Epidermal melanocyte (primary cell): ENCODE measurements at regions not wholly inside any gene's neighbourhood (a gene's known extent, or its start where the extent isn't known, plus 50 kb on each side); places are given as distances from the start of the nearest gene placed in this dataset.

ENCODE experiments used
- DNase-seq: peaks from one replicate; pipeline ENCODE4 v3.0.0; 2011; ENCODE audit warnings: low spot score; ENCODE audit not compliant: insufficient read length

DNA sequence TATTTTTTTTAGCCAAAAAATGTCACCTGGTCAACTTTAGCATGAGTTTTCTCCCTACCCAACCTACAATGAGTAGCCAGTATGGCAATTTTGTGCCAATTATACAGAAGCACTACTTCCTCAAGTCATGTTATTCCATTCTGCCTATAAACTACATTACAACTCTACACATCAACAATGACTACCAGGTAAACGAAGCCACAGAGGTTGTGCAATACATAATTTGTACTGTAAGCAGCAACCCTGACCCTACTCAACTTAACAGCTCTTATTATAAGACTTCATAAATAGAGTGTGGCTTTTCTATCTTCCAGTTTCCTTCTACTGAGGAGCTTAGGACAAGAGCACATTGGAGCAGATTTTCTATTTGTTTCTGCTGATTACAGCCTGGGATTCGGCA, 160.5 kb downstream of the HS3ST1 start:
- DNase-seq = no peak

DNA sequence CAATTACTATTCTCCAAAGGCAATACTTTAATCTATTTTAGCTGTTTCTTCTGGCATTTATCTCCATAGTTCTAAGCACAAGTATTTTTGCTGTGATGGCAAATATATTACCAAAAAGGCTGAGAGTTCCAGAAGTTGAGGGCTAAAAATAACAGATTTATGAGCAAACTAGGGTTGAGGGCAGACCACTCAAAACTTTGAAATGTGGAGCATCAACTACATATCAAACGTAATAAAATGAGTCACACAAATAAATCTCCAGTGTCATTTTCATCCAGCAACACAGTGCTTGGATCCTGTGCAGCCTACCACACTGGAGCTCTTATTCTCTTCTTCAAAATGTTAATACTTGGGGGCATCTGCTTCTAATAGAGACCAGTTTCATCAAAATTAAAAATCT, 163.9 kb downstream of the HS3ST1 start:
- no peak for DNase-seq

DNA sequence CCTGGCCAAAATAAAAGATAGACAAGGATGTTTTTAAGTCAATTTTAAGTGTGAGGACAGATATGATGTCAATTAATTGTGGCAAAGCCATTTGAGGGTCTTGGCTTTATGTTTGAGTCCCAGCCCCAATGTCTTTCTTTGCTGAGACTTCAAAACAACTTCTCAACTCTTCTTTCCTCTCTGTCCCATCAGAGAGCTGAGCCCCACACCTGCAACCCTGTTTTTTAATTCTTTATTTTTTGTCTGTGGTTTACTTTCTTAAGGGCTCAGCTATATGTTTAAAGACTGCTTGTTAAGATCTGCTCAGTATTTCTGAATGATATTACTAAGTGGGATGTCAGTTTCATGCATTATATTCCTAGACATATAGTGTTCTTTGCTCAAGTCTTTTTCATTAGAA, 164.3 kb downstream of the HS3ST1 start:
- no peak for DNase-seq

DNA sequence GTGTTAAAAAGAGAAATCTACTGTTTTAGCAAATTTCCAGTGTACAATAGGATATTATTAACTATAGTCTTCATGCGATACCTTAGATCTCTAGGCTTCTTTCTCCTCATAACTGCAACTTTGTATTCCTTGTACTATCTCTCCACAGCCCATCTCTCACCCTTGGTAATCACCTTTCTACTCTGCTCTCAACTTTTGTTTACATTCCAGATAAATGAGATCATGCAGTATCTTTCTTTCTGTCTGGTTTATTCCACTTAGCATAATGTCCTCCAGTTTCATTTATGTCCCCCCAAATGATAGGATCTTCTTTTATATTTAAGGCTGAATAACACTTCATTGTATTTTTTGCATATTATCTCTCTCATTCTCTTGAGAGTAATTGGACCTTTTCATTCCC, 165.5 kb downstream of the HS3ST1 start:
- DNase-seq = no peak

DNA sequence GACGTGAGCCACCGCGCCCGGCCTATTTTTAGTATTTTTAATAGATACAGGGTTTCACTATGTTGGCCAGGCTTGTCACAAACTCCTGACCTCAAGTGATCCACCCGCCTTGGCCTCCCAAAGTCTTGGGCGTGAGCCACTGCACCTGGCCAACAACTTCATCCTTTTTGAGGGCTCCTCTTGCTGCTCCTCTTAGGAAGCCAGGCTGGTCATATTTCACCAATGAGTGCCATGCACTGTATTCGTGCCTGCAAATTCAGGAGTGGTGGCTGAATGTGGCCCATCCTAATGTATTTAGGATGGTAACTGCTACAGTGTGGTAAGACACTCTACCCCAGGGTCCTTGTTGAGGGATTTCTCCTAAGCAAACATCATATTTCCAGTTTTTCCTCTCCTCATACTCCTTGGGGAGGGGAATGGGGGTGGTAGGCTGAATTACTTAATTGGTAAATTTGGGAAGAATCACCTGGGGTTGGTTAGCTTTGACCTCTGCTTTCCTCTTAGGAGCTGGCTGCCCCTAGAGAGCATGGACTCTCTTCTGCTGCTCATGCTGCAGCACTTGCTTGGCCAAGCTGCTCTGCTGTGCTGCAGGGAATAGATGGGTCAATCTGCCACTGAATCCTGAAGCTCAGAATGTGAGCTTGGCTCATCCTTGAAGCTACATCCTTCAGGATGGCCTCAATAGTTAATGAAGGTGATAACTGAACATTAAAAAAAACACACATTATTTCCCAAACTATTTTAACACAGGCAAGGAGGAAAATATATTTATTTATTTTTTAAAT, 167.4 kb downstream of the HS3ST1 start:
- DNase-seq = no peak

DNA sequence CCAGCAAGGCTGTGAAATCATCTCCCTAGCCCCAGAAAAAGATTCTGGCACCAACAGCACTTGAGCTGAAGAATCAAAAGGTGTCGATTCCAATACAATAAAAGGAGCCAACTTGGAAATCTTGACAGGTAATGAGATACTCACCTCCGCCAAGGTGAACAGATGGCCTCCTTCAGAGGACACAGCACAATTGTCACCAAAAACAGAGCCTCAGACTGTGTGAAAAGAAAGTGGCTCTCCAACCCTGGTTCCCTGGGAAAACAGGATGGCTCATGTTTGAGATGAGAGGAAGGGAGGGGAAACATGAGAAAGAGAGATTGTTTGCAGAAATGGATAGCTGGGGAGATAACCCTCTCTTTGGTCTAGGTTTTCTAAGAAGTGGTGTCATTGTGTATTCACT, 168.9 kb downstream of the HS3ST1 start:
- DNase-seq = no peak

DNA sequence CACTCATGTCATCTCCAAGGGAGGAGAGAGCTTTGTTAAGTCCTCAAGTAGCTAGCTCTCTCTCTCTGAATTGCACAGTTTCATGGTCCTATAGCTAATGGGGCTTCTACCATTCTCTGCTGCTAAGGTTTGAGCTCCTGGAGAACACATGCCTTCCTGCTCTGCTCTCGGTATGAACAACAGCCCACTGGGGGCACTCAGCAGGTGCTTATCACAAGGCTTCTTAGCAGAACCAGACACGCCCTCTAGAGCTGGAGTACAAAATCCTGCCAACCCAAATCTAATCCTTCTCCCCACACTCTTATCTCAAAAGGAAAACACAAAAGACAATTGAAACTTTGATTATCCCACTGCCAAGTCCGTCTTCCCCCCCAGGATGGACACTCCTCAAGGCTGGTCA, 176.5 kb downstream of the HS3ST1 start:
- DNase-seq = no peak

DNA sequence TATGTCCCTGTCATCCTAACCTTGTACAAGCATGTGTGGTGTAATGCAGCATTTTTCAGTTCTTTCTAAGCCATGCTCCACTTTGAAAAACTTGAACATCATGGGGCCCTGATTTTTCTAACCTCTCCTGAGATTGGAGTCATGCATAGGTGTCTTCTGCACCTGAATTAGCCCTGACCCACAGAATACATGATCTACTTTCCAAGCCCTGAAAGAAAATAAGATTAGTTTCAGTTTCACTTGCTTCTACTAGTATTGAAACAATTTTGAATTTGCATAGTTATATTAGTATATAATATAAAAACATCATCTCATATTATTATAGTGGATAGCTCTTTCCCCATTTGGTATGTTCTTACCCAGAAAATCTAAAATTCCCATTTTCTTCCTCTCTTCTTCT, 178.2 kb downstream of the HS3ST1 start:
- no peak for DNase-seq

DNA sequence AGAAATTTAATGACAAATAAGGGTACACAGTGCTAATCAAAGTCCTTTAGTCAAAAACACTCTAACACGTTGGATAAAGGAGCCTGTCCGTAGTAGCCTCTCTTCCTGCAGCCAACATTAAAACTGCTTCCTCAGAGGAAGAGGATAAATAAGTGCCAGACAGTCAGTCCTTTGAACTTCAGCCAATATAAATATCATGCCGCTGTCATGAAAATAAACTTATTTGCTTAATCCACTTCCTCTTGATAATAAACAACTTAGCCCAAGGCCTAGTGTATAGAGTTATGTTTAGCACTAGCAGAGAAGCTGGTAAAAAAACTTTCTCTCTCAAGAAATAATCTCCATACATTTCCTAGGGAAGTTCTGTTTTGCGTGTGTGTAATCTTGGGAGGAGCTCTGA, 196.7 kb downstream of the HS3ST1 start:
- no peak for DNase-seq

DNA sequence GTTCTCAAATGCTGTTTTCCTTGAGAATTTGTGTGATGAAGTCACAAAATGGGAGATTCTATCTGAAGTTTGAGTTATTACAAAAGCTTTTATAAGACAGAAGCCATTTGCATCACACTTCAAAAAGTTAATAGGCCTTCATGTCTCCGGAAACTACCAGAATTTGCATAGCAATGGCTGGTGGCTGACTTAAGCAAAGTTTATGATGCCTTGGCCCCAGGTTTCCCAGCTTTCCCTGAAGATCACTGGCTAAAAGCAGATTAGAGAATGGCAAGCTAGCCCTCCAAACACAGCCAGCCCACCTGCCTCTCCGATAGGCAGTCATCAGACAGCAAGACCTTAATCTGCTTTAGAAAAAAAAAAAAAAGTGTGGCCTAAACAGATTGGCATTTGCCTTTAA, 197.8 kb downstream of the HS3ST1 start:
- DNase-seq = no peak

DNA sequence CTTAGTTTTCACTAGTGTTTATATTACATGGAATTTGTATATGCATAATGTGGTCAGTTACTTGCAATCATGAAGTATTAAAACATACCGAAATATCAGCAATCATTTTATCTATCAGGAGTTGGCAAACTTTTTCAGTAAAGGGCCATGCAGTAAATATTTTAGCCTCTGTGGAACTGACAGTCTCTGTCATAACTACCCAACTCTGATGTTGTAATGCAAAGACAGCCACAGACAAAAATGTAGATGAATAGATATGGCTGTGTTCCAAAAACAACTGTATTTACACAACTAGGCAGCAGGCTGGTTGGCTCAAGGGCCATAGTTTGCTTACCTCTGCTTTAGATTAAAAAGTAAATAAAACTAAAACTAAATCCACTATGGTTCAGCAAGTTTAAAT, 200.2 kb downstream of the HS3ST1 start:
- DNase-seq = no peak

DNA sequence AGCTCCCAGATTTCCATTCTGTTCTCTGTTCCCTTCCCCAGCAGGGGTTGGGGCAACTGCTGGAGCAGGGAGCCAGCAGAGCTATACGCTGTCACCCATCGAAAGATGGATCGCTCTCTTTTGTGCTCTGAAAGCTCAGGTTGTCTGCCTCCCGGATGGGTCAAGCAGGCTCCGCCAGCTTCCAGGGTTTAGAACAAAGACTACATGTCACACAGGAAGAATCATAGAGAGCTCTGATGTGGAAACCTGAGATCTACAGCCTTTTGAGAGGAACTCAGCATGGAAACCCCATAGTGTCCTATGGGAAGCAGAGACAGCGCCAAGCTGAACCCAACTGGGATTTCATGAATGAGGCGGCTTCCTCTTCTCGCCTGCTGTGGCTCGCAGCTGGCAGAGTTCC, 205.4 kb downstream of the HS3ST1 start:
- no peak for DNase-seq

DNA sequence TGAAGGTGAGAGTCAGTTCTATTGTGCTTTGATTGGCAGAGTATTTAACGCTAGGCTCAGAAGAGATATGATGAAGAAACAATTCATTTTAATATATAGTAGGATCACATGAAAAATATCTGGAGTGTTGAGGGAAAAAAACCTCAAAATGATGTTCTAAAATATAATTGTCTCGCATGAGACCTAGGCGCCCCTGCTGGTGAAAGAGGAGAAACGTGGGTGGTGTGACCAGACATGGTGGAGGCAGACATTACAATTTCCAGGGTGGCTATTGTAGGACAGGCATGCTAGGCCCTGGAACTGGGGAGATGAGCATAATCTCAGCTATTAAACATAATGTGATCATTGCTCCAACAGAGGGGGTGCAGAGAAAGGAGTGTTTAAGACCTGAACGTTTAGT, 210.0 kb downstream of the HS3ST1 start:
- DNase-seq = no peak

DNA sequence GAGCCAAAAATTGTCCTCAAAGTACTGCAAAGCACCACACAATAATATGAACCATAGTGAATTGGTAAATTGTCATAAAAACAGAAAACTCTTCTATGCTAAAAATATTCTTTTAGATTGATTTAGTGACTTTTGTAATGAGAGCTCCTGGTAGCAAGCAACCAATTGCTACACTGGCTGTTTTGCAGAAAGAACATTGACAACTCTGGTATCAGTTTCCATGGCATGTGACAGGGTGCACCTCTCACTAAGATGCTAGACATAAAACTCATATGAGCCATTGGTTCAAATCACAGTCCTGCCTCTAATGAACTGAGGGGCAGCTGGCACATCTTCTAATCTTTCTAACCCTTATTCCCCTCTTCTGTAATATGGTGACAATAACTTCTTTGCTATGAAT, 212.2 kb downstream of the HS3ST1 start:
- DNase-seq = no peak

DNA sequence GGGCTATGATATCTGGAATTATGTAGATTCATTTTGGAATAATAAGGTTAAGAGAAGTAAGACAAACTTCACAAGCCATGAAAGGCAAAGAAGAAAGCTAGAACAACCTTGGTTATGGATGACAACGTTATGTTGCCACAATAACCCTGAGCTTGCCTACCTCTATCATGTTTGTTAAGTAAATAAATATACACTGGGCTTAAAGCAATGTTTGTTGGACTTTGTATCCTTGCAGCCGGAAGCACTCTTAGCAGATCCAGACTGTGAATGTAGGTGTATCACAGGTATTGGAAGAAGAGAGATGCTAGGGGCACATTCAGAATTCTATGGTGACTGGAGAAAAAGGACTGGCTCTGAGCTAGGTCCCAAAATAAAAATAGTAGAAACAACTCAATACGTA, 214.4 kb downstream of the HS3ST1 start:
- DNase-seq = no peak

DNA sequence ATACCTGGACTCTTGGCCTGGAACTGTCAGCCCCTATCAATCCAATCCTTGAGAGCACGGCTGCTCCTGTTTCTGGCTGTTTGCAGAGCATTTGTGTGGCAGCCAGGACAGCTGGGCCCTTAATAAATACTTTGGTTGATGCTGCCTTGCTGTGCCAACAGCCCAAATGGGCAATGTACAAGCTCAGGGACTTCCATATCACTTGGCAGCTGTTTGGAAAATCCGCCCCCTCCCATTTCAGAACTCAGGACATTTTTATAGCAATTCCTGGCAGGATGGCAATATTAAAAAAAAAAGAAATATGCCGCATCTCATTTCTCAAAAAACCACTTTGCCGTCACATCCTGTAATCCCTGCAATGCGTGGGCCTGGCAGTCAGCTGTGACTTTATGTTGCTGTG, 218.9 kb downstream of the HS3ST1 start:
- no peak for DNase-seq

DNA sequence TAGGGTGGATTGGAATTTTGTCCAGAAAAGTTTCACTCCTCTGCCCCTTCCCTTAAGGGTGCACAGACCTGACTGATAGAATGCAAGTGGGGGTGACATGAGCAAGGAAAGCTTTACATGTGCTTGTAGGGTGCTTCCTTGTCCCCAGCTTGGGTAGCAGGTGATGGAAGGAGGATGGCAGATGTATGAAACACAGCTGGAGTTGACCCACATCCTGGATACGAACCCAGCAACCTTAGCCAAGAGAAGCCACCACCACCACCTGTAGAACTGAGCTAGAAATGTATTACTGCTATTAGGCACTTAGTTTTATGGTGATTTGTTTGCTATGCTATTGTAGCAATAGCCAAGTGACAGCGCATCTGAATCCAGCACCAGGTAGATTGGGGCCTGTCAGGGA, 227.4 kb downstream of the HS3ST1 start:
- DNase-seq = no peak

DNA sequence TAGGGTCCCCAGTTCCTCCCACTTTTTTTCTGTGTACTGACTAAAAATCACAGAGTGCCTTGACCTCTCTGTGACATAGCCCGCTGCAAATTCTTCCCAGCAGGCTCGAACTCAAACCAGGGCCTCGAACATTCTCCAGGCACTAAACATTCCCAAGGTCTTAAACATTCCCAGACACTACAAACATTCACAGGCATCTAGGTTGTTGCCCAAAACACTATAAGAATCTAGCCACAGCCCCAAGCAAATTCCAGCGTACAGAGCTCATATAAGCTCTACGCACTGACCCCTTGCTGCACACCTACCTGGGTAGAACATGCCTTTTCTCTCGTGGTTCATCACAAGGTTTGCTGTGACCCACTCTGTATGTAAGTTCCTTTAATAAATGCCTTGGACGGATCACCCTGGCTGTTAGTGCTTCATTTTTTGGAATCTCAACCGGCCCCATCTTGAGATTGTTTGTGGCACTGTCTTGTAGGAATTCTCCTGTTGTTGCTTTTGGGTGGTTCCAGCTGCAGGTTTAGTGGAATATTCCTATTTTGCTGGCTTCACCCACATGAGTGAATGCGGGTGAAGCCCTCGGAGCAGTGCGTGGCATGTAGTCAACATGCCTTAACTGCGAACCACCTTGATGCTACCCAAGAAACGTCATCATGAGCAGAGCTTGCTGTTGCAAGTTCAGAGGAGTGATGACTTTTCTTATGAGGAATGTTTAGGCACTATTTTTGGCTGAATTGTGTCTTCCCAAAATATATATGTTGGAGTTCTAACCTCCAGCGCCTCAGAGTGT, 230.0 kb downstream of the HS3ST1 start:
- no peak for DNase-seq

DNA sequence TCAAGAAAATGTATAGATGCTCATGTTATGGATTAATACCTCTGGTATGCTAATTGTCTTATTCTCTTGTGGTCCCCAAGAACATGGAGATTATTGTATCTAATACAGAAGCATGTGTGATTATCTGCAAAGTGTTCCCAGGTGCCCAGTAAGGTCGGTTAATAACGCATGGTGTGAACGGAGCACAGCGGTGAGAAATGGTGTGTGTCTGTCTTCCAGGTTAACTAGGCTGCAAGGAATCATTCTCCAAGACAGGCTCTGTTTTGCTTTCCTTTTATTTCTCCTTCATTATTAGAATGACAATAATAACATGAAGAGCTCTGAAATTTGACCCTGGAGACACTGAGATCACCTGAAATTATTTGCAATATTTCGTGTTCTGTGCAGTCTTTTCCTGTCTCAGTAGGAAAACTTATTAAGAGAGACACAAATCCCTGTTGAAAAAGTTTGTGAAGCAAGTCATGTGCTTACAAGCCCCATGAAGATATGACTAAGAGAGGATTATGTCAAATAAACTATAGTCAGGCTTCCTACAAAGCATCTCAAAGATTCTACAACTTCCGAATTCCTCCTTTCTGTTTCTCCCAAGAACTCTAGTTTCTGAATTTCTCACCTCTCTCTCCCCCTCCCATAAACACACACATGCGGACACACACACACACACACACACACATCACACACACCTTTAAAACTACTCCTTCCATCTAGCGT, 230.9 kb downstream of the HS3ST1 start:
- no peak for DNase-seq

DNA sequence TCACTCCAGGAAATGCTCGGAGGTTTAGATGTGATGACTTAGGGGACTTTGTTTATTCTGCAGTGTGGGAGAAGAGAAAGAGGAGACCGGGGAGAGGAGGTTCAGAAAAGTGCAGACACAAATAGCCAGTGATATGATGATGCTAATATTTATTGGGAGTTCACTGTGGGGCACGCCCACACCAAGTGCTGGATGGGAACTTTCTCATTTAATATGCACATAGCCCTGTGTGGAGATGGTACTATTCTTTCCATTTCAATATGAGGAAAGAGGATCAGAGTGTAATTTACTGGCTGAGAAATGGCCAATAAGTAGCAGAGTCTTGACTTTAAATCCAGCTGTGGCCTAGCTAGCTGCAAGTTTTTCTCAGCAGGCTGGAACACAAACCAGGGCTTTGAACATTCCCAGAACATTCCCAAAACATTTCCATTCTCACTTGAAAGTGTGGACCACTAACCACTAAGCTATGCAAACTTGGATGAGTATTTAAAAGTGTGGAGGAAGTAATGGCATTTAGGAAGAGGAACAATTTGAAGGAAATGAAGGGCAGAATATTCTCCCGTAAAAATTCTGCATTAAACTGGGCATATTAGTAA, 231.7 kb downstream of the HS3ST1 start:
- DNase-seq = no peak

DNA sequence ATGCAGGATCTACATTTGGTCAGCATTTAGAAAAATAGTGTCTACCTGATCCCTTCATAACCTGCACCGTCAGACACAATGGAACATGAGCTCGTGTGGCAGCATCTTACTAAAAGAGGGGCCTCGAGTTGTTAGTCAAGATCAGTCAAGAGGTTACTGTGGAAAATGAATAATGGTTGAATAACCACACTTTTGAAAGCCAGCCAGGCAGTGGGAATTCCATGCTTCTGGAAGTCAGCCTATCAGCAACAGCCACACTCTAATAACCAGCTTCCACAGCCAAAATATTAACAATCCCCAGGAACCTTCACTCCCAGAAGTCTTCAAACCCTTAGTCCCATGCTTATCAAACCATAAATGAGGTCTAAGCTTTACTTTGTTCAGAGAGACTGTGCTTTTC, 234.3 kb downstream of the HS3ST1 start:
- DNase-seq = no peak

DNA sequence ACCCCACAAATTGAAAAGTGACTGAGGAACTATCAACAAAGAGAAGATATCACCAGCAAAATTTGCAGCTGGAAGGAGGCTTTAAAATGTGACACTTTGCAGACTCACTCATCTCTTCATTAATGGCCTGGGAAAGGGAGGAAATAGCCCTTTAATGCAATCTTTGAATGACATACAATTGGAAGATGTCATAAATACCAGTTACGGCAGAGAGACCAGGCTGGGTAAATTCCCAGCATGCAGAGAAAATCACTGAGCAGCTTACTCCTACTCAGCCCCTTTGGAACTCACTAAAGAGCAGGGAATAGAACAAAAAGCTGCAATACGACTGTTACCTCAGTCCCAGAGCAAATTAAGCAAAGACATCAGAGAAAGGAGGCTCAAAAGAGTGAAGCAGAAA, 238.9 kb downstream of the HS3ST1 start:
- no peak for DNase-seq
